CD4-positive, alpha-beta T cell treated with Interleukin-15 for 4 hours (primary cell): ENCODE measurements at regions not wholly inside any gene's neighbourhood (a gene's known extent, or its start where the extent isn't known, plus 50 kb on each side); places are given as distances from the start of the nearest gene placed in this dataset.

ENCODE experiments used
- DNase-seq: peaks from one replicate; pipeline ENCODE4 v3.0.0-alpha.2; 2020; ENCODE audit warnings: low spot score

GRCh38 chr13:103331924-103332323, 265.7 kb upstream of the SLC10A2 start:
- DNase-seq, result no peak

DNA sequence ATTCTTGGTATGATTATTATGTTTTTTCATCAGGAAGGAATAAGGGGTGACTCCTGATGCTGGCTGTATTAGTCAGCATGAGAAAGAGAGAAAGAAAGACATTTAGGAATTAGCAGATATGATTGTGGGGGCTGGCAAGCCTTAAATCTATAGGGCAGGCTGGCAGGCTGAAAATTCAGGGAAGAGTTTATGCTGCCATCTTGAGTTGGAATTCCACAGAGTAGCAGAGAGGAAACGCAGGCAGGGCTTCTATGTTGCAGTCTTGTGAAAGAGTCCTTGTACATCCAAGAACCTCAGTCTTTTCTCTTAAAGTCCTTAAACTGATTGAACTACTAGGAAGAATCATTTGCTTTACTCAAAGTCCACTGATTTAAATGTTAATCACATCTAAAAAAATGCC, 262.7 kb upstream of the SLC10A2 start:
- no peak for DNase-seq

DNA sequence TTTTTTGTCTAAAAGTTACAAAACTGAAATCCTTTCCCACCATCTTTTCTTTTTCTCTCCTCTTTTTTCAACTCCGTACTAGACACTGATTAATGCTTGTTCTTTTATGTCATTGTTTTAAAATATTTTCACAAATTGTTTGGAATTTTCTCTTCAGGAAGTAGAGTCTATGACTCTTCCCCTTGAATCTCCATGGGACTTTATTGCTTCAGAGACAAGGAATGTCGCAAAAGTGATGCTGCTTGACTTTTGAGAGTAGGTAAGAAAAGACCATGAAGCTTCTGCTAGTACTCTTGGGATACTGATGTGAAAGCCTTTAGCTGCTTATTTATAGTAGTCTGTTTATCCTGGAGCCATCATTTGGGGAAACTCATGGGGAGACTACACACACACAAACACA, 260.1 kb upstream of the SLC10A2 start:
- DNase-seq, result no peak

DNA sequence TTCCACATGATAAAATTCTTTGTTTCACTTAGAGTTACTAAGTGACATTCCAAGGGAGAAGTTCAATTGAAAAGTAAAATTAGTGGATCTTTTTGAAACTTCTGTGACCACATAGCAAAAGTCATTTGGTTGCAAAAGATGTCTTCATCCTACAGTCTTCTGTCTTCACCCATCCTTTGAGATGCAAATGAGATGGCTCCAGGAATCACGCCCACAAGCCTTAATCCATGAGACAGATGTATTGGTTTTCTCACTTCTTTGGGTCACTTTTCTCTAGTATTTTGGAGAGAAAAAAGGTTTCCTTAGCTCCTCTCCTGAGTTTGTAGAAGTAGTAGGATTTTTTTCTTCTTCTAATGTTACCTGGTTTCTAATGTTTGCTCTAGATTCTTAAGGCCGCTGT, 259.5 kb upstream of the SLC10A2 start:
- no peak for DNase-seq

DNA sequence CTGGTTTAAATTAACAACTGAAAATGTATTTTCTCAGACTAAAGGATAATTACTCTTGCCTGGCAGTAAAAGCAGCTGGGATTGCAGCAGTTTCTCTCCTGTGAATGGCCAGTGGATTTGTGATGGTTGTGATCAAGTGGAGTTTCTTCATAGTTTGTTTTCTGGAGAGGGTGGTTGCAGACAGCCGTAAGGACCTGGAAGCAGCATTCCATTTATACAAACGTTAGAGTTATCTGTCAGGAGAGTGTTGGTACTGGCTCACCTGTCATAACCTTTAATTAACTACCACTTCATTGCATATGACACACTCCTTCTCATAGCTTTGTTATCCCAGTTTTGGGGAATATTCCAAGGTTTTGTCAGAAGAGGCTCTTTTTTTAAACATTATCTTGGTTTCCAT, 258.4 kb upstream of the SLC10A2 start:
- DNase-seq, result no peak

GRCh38 chr13:103315711-103316110, 249.5 kb upstream of the SLC10A2 start:
- DNase-seq, result no peak

- no peak for DNase-seq
Observed at GRCh38 chr13:103312467-103312866, 246.2 kb upstream of the SLC10A2 start.

DNA sequence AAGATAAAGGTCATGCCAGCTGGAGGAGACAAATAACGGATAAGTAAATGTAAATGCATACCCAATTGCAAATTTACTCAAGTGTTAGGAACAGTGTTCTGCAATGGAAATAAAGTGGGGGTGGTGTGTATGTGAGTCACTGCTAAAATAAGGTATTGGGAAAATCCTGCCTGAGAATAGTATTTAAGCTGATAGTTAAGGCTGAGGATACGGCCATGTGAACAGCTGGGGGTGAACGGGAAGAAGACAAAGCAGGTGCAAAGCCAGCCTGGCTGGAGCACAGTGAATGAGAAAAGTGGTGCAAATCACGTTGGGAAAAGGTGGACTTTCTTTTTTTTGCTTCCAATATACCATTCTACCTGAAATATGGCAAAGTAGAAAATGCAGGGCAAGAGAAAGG, 242.4 kb upstream of the SLC10A2 start:
- no peak for DNase-seq

- no peak for DNase-seq
Observed at GRCh38 chr13:103306163-103306562, 239.9 kb upstream of the SLC10A2 start.

DNA sequence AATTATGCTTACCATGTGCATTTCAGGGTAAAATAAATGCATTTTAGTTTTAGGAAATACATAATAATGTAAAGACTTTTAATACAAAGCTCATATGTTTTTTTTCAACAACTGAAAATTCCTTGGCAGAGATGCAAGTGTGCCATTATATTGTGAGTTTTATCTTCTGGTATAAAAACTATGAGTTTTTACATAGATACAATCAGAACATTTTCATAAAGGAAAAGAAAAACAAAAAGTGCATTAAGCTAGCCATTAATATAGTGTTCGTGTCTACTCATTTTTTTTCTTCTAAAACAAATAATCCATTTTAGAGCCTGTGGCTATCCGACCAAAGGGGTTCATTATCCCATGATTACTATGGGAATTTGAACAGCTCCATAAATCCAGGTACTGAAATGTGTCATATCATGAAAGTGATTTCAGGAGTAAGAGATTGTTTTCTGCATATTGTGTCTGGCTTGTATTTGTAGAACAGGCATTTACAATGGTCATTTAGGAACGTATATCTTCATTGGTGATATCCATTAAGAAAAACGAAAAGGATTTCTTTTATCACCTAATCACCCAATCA, 236.9 kb upstream of the SLC10A2 start:
- no peak for DNase-seq

- no peak for DNase-seq
Observed at GRCh38 chr13:103302676-103303075, 236.5 kb upstream of the SLC10A2 start.

- DNase-seq, result no peak
Observed at GRCh38 chr13:103299079-103299478, 232.9 kb upstream of the SLC10A2 start.

DNA sequence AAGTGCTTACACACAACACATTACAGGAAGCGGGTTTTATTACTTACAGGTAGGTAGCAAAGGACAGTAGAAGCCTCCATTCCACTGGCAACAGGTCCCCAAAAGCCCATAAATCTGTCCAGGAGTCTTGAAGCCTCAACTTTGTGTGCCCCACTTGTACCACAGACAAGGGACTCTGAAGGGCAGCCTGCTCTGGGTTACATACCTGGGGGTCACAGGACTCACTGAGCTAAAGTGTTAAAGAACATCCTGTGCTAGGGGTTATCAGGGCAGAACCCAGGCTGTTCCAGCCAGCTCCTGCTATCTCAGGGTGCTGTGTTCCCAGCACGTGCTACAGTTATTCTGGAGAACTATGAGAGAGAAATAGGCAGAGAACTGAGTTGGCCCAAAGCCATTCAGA, 230.9 kb upstream of the SLC10A2 start:
- no peak for DNase-seq

DNA sequence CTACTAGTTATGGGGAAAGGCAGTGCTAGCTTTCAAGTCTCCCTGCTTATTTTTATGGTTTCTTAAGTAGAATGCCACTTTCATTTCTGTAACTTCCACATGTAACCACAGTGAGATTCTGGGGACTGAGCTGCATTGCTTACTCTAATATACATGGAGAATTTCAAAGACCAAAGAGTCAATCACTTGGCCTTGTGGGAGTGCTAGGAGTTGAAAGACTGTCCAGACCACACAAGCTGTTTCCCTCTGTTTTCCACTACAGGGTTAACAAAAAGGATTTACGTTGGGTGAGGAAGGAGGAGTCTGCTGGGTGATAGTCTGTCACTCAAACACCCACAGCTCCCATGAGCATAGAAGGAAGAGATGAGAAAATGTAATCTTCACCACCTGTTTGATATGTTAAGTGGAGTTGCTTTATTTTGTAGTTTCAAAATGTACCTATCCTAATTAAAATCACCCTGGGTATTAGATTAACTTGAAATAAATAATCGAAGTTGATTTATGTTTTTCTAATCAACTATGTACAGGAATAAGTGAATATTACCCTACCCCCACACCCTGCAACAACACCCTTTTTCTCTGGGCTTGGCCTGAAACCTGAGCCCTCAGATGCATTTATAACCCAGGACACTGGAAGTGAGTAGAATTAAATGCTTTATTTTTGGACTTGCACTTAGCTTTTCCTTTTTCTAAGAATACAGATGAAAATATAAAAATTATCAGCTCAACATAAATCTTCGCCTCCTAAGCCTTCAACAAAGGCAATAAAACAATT, 225.8 kb upstream of the SLC10A2 start:
- no peak for DNase-seq

GRCh38 chr13:103291226-103291625, 225.0 kb upstream of the SLC10A2 start:
- DNase-seq, result no peak

DNA sequence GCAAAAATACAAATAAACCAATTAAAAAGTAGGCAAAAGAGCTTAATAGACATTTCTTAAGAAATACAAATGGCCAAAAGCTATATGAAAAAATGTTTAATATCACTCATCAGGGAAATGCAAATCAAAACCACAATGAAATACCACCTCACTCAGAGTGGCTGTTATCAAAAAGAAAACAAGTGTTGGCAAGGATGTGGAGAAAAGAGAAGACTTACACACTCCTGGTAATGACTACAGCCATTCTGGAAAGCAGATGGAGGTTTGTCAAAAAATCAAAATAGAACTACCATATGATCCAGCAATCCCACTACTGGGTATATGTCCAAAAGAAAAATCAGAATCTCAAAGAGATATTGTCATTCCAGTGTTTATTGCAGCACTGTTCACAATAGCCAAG, 223.5 kb upstream of the SLC10A2 start:
- DNase-seq, result no peak

DNA sequence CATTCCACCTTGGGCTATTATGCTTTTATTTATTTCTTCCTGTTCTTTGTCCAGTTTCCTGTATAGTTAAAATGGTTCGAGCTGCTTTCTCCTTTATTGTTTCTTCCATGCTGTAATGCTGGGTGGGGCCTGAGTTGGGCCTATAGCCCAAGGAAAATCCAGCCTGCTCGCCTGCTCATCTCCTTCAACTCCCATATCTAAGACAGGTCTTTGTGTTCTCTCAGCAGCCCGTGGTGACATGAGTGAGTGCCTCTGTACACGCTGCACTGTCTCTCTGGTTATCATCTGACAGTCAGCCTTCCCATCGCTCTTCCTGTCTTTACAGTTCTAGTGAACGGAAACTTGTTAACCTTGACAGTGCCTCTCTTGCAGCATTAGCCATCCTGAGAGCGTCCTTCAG, 221.9 kb upstream of the SLC10A2 start:
- DNase-seq, result no peak

DNA sequence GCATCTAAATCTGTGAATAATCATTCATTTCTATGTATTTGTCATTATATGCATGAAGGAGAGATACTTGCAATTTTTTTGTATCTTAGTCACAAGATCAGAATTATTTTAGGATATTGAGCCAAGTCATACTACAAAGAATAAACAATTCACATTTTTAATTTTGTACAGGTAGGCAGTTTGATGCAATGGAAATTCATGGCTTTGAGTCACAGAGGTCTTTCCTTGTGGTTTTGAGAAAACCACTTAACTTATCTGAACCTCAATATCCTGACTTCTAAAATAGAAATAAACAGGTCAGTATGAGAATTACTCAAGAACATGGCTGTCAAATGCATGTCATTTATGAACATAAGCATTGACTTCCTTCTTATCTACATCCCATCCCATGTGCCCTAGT, 221.4 kb upstream of the SLC10A2 start:
- DNase-seq, result no peak

- no peak for DNase-seq
Observed at GRCh38 chr13:103284466-103284865, 218.2 kb upstream of the SLC10A2 start.

- DNase-seq, result no peak
Observed at GRCh38 chr13:103283451-103283820, 217.2 kb upstream of the SLC10A2 start.

- no peak for DNase-seq
Observed at GRCh38 chr13:103282571-103283450, 216.6 kb upstream of the SLC10A2 start.

GRCh38 chr13:103277959-103278694, 211.9 kb upstream of the SLC10A2 start:
- no peak for DNase-seq
